ENCODE measurements at regions not wholly inside any gene's neighbourhood (a gene's known extent, or its start where the extent isn't known, plus 50 kb on each side); places are given as distances from the start of the nearest gene placed in this dataset.
"Not testable (repeated sequence)": the region's sequence is repeated elsewhere in the genome, so short reads cannot be mapped to it uniquely, and the experiment has no call there.

- no peak for DNase-seq
Observed at GRCh38 chr7:120163449-120163848, 109.5 kb upstream of the KCND2 start.

DNA sequence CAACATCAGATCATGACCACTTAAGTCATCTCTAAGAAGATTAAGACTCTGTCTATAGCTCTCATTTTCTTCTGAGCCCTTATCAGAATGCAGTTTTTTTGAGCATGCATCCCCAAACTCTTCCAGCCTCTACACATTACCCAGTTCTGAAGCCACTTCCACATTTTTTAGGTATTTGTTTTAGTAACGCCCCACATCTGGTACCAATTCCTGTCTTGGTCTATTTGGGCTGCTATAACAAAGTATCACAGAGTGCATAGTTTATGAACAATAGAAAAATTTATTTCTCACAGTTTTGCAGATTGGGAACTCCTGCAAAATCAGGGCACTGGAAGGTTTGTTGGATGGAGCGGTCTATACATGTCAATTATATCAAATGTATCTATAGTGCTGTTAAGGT is 107.7 kb upstream of the KCND2 start:
- no peak for DNase-seq

GRCh38 chr7:120168066-120168465 is 104.9 kb upstream of the KCND2 start:
- no peak for DNase-seq

- no peak for DNase-seq
Observed at GRCh38 chr7:120169996-120170783, 102.8 kb upstream of the KCND2 start.

DNA sequence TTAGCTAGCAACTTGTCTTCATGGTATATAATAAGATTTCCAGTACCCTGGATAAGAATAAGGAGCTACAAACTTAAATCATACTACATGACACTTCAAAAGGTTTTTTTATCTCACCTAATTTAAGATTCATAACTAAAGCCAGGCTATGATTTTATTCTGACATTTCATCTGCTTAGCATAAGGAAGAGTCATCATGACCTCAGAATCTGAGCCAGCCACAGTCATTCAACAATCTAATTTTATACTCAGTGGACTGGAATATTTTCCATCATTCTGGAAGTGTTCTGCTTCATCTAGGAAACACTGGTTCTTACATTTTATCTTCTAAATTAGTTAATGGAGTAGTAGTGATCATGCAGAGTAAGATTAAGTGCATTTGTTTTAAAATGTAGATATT is 102.1 kb upstream of the KCND2 start:
- DNase-seq = no peak

GRCh38 chr7:120171406-120171805 is 101.6 kb upstream of the KCND2 start:
- DNase-seq = no peak

GRCh38 chr7:120180221-120180620 is 92.8 kb upstream of the KCND2 start:
- no peak for DNase-seq

- DNase-seq = no peak
Observed at GRCh38 chr7:120181499-120181898, 91.5 kb upstream of the KCND2 start.

- DNase-seq = no peak
Observed at GRCh38 chr7:120184866-120185265, 88.1 kb upstream of the KCND2 start.

DNA sequence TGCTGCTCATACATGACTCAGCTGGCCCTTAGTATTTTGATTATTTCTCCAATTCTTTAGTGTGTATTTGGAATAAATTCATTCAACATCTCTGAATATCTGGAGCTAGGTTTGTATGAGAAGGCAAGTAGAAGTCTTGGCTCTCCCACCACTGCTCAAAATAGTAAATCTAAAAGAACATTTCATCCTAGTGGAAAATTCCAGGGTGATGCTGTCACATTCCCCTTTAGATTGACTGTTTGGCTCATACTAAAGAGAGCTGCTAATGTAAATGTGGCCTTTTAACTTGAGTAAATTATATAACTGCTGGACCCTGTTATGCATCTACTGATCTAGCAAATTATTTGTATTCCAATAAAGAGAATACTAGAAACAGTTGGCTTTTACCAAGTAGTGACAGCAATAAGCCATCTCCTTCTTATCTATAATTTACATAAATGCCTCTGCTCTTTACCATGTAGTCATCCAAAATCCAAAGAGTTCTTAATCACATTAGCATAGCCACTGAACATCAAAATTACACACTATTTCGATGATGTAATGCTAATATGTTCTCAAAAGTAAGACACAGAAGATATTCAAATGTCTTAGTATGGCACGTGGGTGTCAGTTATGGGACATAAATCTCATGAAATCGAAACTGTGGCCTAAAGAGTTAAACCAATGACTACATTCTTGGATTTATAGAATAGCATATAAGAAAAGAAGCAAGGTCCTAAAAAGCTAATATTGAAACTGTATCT is 86.9 kb upstream of the KCND2 start:
- no peak for DNase-seq

GRCh38 chr7:120186688-120187087 is 86.3 kb upstream of the KCND2 start:
- no peak for DNase-seq

DNA sequence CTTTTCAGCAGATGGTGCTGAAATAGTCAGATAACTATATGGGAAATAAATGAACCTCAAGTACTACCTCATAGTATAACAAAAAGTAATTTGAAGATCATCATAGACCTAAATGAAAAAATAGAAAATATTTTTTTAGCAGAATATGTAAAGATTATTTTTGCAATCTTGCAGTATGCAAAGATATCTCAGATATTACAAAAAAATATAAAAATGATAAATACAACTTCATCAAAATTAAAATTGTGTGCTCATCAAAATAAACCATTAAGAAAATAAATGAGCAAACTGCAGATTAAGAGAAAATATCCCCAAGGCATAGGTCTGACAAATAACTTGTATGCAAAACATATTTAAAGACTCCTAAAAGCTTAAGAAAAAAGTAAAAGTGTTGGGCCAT is 83.4 kb upstream of the KCND2 start:
- DNase-seq = no peak

- DNase-seq = no peak
Observed at GRCh38 chr7:120190109-120190508, 82.9 kb upstream of the KCND2 start.

GRCh38 chr7:120190566-120190965 is 82.4 kb upstream of the KCND2 start:
- DNase-seq = no peak

- not testable (repeated sequence) for DNase-seq
Observed at GRCh38 chr7:120191423-120191822, 81.6 kb upstream of the KCND2 start.

DNA sequence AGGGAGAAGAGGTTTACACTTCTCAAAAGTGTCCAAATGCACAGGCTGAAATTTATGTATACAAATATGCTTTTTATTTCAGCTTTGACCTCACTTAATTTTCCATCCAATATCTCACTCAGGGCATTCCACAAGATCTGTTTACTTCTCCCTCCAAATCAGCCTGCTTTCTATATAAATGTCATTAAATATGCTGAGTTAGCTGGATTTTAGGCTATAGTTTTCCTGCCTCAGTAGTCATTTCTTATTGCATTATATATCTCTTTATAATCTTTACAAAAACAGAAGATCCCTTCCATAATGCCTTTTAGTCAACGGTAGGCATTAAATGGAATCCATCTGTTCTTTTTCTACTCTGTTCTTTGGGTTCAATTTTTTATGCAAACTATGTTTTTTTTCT is 71.7 kb upstream of the KCND2 start:
- no peak for DNase-seq

- no peak for DNase-seq
Observed at GRCh38 chr7:120205101-120205500, 67.9 kb upstream of the KCND2 start.

DNA sequence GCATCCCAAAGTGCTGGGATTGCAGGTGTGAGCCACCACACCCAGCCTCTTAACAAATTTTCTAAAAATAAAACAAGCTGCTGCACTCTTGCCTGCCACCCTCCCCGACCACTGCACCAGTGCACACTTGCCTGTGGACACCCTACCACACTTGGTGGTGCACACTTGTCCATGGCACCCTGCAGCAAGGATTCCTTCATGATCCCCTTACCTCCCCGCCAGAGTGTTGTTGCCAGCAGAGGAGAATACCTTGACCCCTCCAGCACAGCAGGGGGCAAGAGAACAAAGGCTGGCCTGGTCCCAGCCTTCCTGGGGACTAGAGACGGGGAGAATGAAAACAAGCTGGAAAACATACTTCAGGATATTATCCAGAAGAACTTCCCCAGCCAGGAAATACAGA is 65.9 kb upstream of the KCND2 start:
- no peak for DNase-seq

DNA sequence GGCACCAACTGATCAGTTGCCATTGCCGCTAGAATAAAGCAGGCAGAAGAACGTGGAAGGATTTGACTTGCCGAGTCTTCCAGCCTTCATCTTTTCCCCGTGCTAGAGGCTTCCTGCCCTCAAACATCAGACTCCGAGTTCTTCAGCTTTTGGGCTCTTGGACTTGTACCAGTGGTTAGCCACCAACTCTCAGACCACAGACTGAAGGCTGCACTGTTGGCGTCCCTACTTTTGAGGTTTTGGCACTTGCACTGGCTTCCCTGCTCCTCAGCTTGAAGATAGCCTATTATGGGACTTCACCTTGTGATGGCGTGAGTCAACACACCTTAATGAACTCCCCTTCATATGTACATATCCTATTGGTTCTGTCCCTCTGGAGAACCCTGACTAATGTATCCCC is 57.3 kb upstream of the KCND2 start:
- no peak for DNase-seq

- DNase-seq = no peak
Observed at GRCh38 chr7:120216947-120217346, 56.0 kb upstream of the KCND2 start.

- no peak for DNase-seq
Observed at GRCh38 chr7:120218712-120219111, 54.3 kb upstream of the KCND2 start.

DNA sequence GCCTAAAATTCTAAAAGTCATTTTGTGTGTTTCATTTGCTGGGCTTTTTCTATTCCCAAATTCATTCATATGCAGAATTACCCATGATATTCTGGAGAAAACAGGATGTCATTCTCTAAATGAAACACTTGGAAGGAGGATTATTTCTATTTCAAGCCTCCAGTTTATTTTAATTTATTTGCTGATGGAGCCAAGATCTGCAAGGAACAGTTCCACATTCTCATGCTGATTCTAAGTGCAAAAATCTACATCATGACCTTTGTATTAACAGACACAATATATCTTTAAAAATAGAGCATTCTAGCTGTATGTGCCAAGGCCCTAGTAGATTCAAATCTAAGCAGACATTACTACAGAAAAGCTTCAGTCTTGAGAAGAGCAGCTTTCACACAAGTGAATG is 51.3 kb upstream of the KCND2 start:
- DNase-seq = no peak
